ENCODE measurements at regions not wholly inside any gene's neighbourhood (a gene's known extent, or its start where the extent isn't known, plus 50 kb on each side); places are given as distances from the start of the nearest gene placed in this dataset.
"Not testable (repeated sequence)": the region's sequence is repeated elsewhere in the genome, so short reads cannot be mapped to it uniquely, and the experiment has no call there.

DNA sequence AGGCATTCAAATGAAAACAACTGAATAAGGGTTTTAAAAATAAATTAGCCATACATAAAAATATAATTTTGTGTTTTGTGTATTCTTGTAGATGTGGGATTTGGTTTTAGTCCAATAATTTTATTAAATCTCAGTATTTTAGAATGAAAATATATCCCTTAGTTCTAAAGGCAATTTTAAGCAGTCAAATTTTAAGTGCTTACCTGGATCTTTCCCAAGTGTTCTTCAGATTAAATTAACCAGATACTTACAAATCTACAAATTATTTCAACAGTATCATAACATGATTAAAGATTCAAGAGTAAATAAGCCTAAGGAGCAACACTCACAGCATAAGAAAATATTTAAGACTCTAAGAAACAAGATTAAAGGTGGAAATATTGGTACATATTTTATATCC, 275.0 kb upstream of the RBMS3 start:
- no peak for TF ChIP-seq BHLHE40 (IDR thresholded peaks at IDR 0.05; ENCODE audit: borderline replicate concordance)
- no peak for TF ChIP-seq ELF4 (IDR thresholded peaks at IDR 0.05)
- TF ChIP-seq CTBP1 (IDR thresholded peaks at IDR 0.05; ENCODE audit: borderline replicate concordance) = no peak
- TF ChIP-seq, protein P1, sequence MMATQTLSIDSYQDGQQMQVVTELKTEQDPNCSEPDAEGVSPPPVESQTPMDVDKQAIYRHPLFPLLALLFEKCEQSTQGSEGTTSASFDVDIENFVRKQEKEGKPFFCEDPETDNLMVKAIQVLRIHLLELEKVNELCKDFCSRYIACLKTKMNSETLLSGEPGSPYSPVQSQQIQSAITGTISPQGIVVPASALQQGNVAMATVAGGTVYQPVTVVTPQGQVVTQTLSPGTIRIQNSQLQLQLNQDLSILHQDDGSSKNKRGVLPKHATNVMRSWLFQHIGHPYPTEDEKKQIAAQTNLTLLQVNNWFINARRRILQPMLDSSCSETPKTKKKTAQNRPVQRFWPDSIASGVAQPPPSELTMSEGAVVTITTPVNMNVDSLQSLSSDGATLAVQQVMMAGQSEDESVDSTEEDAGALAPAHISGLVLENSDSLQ (IDR thresholded peaks at IDR 0.05) = no peak
- TF ChIP-seq FOXA1 (IDR thresholded peaks at IDR 0.05) = no peak
- no peak for TF ChIP-seq FOXM1 (IDR thresholded peaks at IDR 0.05; ENCODE audit: borderline replicate concordance)
- TF ChIP-seq ZNF384 (IDR thresholded peaks at IDR 0.05) = no peak
- TF ChIP-seq L3MBTL2 (conservative IDR thresholded peaks at IDR 0.05) = no peak
- TF ChIP-seq LEF1 (IDR thresholded peaks at IDR 0.05; ENCODE audit: borderline replicate concordance) = no peak
- POLR2A ChIA-PET = no interaction called here
- CTCF ChIA-PET = no interaction called here

DNA sequence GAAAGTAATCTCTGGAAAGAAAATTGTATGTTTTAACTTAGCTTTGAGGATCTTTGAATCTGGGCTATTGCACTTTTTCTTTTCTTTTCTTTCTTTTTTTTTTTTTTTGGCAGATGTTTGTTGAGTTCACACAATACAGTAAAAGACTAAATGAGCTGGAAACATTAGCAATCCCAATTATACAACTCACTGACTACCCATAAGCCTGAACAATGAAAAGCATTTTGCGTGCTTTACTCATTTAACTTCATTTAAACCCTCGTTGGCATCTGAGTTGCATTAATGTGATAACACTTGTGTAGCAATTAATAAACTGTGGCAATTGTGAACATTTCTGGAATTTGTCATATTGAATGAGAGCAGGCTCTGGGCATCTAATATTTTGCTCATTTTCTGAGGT, 269.4 kb upstream of the RBMS3 start:
- POLR2A ChIA-PET = no interaction called here
- CTCF ChIA-PET = no interaction called here

More for the DNA sequence above, 275.0 kb upstream of the RBMS3 start:
- DNase-seq (ENCODE audit: extremely low spot score) = no peak

DNA sequence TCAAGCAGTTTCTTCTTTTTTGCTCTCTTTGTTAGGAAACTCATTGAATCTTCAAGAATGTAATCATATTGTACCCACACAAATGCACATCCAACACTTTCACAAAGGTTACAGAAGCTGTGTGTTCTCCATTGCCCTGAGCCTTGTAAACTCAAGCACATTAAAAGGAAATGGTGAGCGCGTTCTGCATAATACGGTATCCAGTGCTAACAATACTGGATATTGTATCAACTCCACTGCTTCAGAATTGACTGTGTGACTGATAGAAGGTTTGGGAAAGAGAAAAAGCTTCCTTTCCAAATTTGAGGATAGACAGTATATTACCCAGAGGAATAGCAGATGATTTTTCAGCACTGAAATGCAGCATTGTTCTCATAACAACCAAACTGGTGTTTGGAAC, 268.9 kb upstream of the RBMS3 start:
- POLR2A ChIA-PET = no interaction called here
- TF ChIP-seq NFRKB (IDR thresholded peaks at IDR 0.05) (no peak), ELF4 (IDR thresholded peaks at IDR 0.05) (no peak), L3MBTL2 (conservative IDR thresholded peaks at IDR 0.05) (no peak), BHLHE40 (IDR thresholded peaks at IDR 0.05; ENCODE audit: borderline replicate concordance) (no peak), SP1 (IDR thresholded peaks at IDR 0.05) (no peak), FOXK2 (IDR thresholded peaks at IDR 0.05) (no peak), HDGF (IDR thresholded peaks at IDR 0.05; ENCODE audit: borderline replicate concordance) (no peak), TARDBP (IDR thresholded peaks at IDR 0.05) (no peak), LEF1 (IDR thresholded peaks at IDR 0.05; ENCODE audit: borderline replicate concordance) (no peak), FOXA1 (IDR thresholded peaks at IDR 0.05) (no peak), ZNF384 (IDR thresholded peaks at IDR 0.05) (no peak)
- TF ChIP-seq, protein P1 (IDR thresholded peaks at IDR 0.05) = no peak
- CTCF ChIA-PET = no interaction called here
- DNase-seq (ENCODE audit: extremely low spot score) = no peak

More for the DNA sequence above, 269.4 kb upstream of the RBMS3 start:
- TF ChIP-seq FOXA1 (IDR thresholded peaks at IDR 0.05) (no peak), FOXM1 (IDR thresholded peaks at IDR 0.05; ENCODE audit: borderline replicate concordance) (no peak), LEF1 (IDR thresholded peaks at IDR 0.05; ENCODE audit: borderline replicate concordance) (no peak), ARNT (IDR thresholded peaks at IDR 0.05) (no peak), SP1 (IDR thresholded peaks at IDR 0.05) (no peak), L3MBTL2 (conservative IDR thresholded peaks at IDR 0.05) (no peak), BHLHE40 (IDR thresholded peaks at IDR 0.05; ENCODE audit: borderline replicate concordance) (no peak), SUZ12 (IDR thresholded peaks at IDR 0.05) (no peak), ELF4 (IDR thresholded peaks at IDR 0.05) (no peak)
- TF ChIP-seq, protein P1 (IDR thresholded peaks at IDR 0.05) = no peak
- DNase-seq (ENCODE audit: extremely low spot score) = no peak

DNA sequence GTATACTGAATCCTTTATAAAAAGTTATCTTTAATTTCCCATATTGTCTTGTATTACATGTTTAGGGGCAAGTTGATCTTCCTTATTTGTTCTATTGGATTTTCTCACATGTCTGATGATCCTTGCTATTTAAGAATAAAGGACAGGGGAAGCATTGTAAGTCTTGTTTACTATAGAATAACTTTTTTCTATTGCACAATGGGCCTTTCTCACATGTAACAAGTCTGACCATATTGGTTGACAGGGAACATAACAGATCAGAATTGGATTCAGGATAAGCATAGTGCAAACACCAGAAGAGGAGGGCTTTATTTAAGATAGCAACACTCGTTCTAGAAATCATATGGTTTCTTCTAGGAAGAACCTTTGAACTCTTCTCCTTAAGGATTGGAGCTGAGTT, 257.9 kb upstream of the RBMS3 start:
- POLR2A ChIA-PET = no interaction called here
- TF ChIP-seq FOXK2 (IDR thresholded peaks at IDR 0.05) = no peak
- TF ChIP-seq NFRKB (IDR thresholded peaks at IDR 0.05) = no peak
- no peak for TF ChIP-seq L3MBTL2 (conservative IDR thresholded peaks at IDR 0.05)
- no peak for TF ChIP-seq ZNF384 (IDR thresholded peaks at IDR 0.05)
- no peak for TF ChIP-seq LEF1 (IDR thresholded peaks at IDR 0.05; ENCODE audit: borderline replicate concordance)
- no peak for TF ChIP-seq TARDBP (IDR thresholded peaks at IDR 0.05)
- CTCF ChIA-PET = no interaction called here
- no peak for DNase-seq (ENCODE audit: extremely low spot score)

- DNase-seq (ENCODE audit: extremely low spot score) = no peak
- ChIA-PET POLR2A (no interaction called here), CTCF (no interaction called here)
- no peak for TF ChIP-seq LEF1 (IDR thresholded peaks at IDR 0.05; ENCODE audit: borderline replicate concordance)
- no peak for TF ChIP-seq L3MBTL2 (conservative IDR thresholded peaks at IDR 0.05)
- no peak for TF ChIP-seq ELF4 (IDR thresholded peaks at IDR 0.05)
Observed at GRCh38 chr3:29026286-29026685, 254.6 kb upstream of the RBMS3 start.

DNA sequence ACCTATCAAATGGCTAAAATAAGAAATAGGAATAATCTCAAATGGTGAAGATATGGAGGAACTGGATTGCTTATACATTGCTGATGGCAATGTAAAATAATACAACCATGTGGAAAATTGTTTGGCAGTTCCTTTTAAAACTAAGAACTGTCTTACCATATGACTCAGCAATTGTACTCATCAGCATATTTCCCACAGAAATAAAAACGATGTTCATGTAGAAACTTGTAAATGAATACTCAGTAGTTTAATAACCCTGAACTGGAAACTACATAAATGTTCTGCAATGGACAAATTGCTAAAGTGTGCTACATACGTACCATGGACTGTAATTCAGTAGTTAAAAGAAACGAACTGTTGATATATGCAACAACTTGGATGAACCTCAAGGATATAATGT, 253.9 kb upstream of the RBMS3 start:
- TF ChIP-seq, protein P1 (IDR thresholded peaks at IDR 0.05) = no peak
- TF ChIP-seq FOXM1 (IDR thresholded peaks at IDR 0.05; ENCODE audit: borderline replicate concordance) = no peak
- TF ChIP-seq TARDBP (IDR thresholded peaks at IDR 0.05) = no peak
- no peak for TF ChIP-seq CTBP1 (IDR thresholded peaks at IDR 0.05; ENCODE audit: borderline replicate concordance)
- TF ChIP-seq ZNF384 (IDR thresholded peaks at IDR 0.05) = no peak
- TF ChIP-seq ARNT (IDR thresholded peaks at IDR 0.05) = no peak
- TF ChIP-seq SUZ12 (IDR thresholded peaks at IDR 0.05) = no peak
- TF ChIP-seq FOXA1 (IDR thresholded peaks at IDR 0.05) = no peak
- TF ChIP-seq ELF4 (IDR thresholded peaks at IDR 0.05) = no peak
- no peak for TF ChIP-seq FOXK2 (IDR thresholded peaks at IDR 0.05)
- TF ChIP-seq L3MBTL2 (conservative IDR thresholded peaks at IDR 0.05) = no peak
- TF ChIP-seq HDGF (IDR thresholded peaks at IDR 0.05; ENCODE audit: borderline replicate concordance) = no peak
- TF ChIP-seq SP1 (IDR thresholded peaks at IDR 0.05) = no peak
- no peak for TF ChIP-seq LEF1 (IDR thresholded peaks at IDR 0.05; ENCODE audit: borderline replicate concordance)
- no peak for TF ChIP-seq NFRKB (IDR thresholded peaks at IDR 0.05)
- no peak for TF ChIP-seq BHLHE40 (IDR thresholded peaks at IDR 0.05; ENCODE audit: borderline replicate concordance)
- CTCF ChIA-PET = no interaction called here
- DNase-seq (ENCODE audit: extremely low spot score) = no peak
- POLR2A ChIA-PET = no interaction called here

- CTCF ChIA-PET; DNase-seq (ENCODE audit: extremely low spot score); POLR2A ChIA-PET: not testable (repeated sequence)
Observed at GRCh38 chr3:29031175-29031574, 249.7 kb upstream of the RBMS3 start.

All from HEK293T (cell line).